Breast epithelium (tissue), 4 donors: ENCODE measurements at regions not wholly inside any gene's neighbourhood (a gene's known extent, or its start where the extent isn't known, plus 50 kb on each side); places are given as distances from the start of the nearest gene placed in this dataset.
A peak's percentile ranks its signal among the peaks of the same experiment; 100 is the strongest.

ENCODE experiments used
- DNase-seq, 2 donors: peaks; one replicate each; pipeline ENCODE4 v3.0.0-alpha.2; 2019; ENCODE audit warnings: low spot score in 2 of 2
- H3K27ac ChIP-seq, 2 donors: fragments of 200-600 bp; sonication (generic) in 1 of 2; one replicate each; pipeline ENCODE4 v1.5.1; 2016 to 2019; ENCODE audit warnings: mild to moderate bottlenecking in 1 of 2
- H3K27me3 ChIP-seq, 2 donors: fragments of 200-600 bp; sonication (generic) in 1 of 2; one replicate each; pipeline versions ENCODE4 v1.5.1 to v1.6.0; 2017 to 2019; ENCODE audit warnings: control low read depth in 1 of 2, mild to moderate bottlenecking in 1 of 2
- H3K36me3 ChIP-seq: fragments of 200-600 bp; one replicate; pipeline ENCODE4 v1.5.1; 2019
- H3K4me1 ChIP-seq, 2 donors: fragments of 200-600 bp; sonication (generic); one replicate each; pipeline ENCODE4 v1.5.1; 2016 to 2019; ENCODE audit warnings: control low read depth in 1 of 2
- H3K4me3 ChIP-seq, 3 donors: fragments of 200-600 bp; sonication (generic); 1 replicate in 2 of 3; 2 replicates in 1 of 3; pipeline ENCODE4 v1.5.1; 2016 to 2019; ENCODE audit warnings: mild to moderate bottlenecking in 3 of 3, moderate library complexity in 2 of 3
- H3K9me3 ChIP-seq, 2 donors: fragments of 200-600 bp; sonication (generic) in 1 of 2; one replicate each; pipeline ENCODE4 v1.5.1; 2016 to 2019; ENCODE audit warnings: control low read depth in 1 of 2
- CTCF ChIP-seq, 3 donors: fragments of 450-650 bp; IDR thresholded peaks; one replicate each; pipeline ENCODE4 v1.5.1; 2016 to 2017; ENCODE audit warnings: antibody characterized with exemption in 3 of 3, mild to moderate bottlenecking in 3 of 3, moderate library complexity in 3 of 3
- POLR2A ChIP-seq: fragments of 450-650 bp; IDR thresholded peaks from one replicate; pipeline ENCODE4 v1.6.1; 2016; ENCODE audit warnings: antibody characterized with exemption, mild to moderate bottlenecking, moderate library complexity
- POLR2AphosphoS5 ChIP-seq, 3 donors: sonication (generic); formaldehyde crosslinking; IDR thresholded peaks; one replicate each; pipeline ENCODE4 v1.6.1; 2017; ENCODE audit warnings: antibody characterized with exemption in 3 of 3
- intact Hi-C: fragments of 100-400 bp; cut with DNase I; formaldehyde crosslinking; loops from one replicate; pipeline ENCODE4 v1.15.1; 2023; ENCODE audit warnings: low total_unique reads

- no peak overlapping the region for H3K27ac ChIP-seq
- H3K4me1 ChIP-seq = no peaks in the 10 kb centered on the region
- no peak for DNase-seq
- intact Hi-C loops = no loop called here
- H3K9me3 ChIP-seq = peaks cover 15 to 24% of the 10 kb centered on the region in 2 donors
- H3K27me3 ChIP-seq = peaks cover 0 to 5% of the 10 kb centered on the region in 2 donors
- no peak overlapping the region for H3K4me3 ChIP-seq
- no peak for TF ChIP-seq POLR2A
- TF ChIP-seq CTCF (IDR thresholded peaks at IDR 0.05) = no peak
- no peak for TF ChIP-seq POLR2AphosphoS5 (IDR thresholded peaks at IDR 0.05)
- H3K36me3 ChIP-seq = no peaks in the 10 kb centered on the region
These were observed 51.8 kb downstream of the ASCL4 start for GRCh38 chr12:107826276-107826675.

DNA sequence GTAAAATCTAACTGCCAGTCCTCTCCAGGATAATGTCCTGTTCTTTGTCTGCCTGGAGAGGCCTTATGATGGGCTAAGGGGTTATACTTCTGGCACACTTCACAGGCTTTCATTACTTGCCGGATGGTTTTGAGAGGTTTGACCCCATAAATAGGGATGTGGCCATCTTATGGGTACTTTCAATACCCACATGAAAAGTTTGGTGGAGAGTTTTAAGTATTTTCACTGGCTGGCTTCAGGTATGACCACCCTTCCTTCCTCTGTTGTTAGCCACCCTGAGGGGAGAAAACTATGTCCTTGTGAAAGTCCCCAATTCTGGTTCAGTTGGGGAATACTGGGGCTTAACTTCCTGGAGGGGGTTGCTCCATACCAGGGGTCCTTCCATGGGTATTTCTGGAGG lies 54.8 kb downstream of the ASCL4 start:
- TF ChIP-seq POLR2A = no peak
- no peak for TF ChIP-seq CTCF (IDR thresholded peaks at IDR 0.05)
- no peak for TF ChIP-seq POLR2AphosphoS5 (IDR thresholded peaks at IDR 0.05)
- H3K36me3 ChIP-seq = no peaks in the 10 kb centered on the region
- H3K4me3 ChIP-seq = no peak overlapping the region
- peaks cover 15 to 24% of the 10 kb centered on the region in 2 donors for H3K9me3 ChIP-seq
- peaks cover 0 to 17% of the 10 kb centered on the region in 2 donors for H3K27me3 ChIP-seq
- H3K27ac ChIP-seq = no peak overlapping the region
- intact Hi-C loops = no loop called here
- no peak for DNase-seq
- H3K4me1 ChIP-seq = no peaks in the 10 kb centered on the region

DNA sequence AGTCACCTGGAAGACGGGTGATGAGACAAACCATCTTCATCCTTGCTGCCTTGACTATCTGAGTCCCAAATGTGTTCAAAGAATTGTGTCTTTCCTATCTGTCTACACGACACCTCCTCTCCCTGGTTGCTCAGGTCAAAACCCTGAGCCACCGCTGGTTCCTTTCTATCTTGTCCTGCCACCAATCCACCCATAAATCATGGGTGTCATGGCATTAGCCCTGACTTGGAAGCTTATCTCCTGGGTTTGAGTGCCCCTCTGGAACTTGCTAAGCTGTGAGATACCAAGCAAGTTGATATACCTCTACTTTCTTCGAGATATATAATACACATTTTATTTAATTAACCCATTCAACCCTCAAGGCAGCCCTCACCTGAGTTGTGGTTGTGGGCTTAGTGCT lies 57.9 kb downstream of the ASCL4 start:
- no peaks in the 10 kb centered on the region for H3K4me1 ChIP-seq

DNA sequence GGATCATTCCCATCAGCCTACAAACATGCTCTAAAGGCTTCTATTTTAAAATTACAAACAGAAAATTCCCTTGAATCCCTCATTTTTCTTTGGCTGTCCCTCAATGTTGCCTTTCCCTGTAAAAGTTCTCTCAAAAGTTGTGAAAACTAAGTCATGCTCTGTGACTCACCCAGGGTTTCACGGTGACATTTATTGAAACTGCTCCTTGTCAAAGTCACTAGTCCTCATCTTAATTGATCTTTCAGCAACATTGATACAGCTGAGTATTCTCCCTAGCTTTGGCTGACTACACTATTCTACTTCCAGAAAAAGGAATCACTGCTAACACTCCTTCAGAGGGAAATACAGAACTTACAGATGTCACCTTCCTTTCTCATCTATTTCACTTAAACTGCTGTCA lies 65.7 kb downstream of the ASCL4 start:
- H3K27ac ChIP-seq = no peak overlapping the region
- H3K36me3 ChIP-seq = no peaks in the 10 kb centered on the region
- H3K9me3 ChIP-seq = no peaks in the 10 kb centered on the region
- H3K27me3 ChIP-seq = peaks cover 0 to 39% of the 10 kb centered on the region in 2 donors
- no peak overlapping the region for H3K4me3 ChIP-seq
- TF ChIP-seq POLR2A (no peak), POLR2AphosphoS5 (IDR thresholded peaks at IDR 0.05) (no peak), CTCF (IDR thresholded peaks at IDR 0.05) (no peak)
- intact Hi-C loops = no loop called here
- peaks cover 4 to 12% of the 10 kb centered on the region in 2 donors for H3K4me1 ChIP-seq
- DNase-seq = no peak

More for the DNA sequence above, 57.9 kb downstream of the ASCL4 start:
- Histone ChIP-seq H3K9me3 (peaks cover 0 to 1% of the 10 kb centered on the region in 2 donors), H3K27me3 (peaks cover 0 to 17% of the 10 kb centered on the region in 2 donors), H3K4me3 (no peak overlapping the region), H3K36me3 (no peaks in the 10 kb centered on the region), H3K27ac (no peak overlapping the region)
- intact Hi-C loops = no loop called here
- TF ChIP-seq POLR2AphosphoS5 (IDR thresholded peaks at IDR 0.05) (no peak), POLR2A (no peak), CTCF (IDR thresholded peaks at IDR 0.05) (no peak)
- DNase-seq = no peak

GRCh38 chr12:107843351-107844311 lies 69.1 kb downstream of the ASCL4 start:
- Histone ChIP-seq H3K27ac (no peak overlapping the region), H3K9me3 (no peaks in the 10 kb centered on the region), H3K27me3 (peaks cover 0 to 50% of the 10 kb centered on the region in 2 donors), H3K36me3 (no peaks in the 10 kb centered on the region), H3K4me3 (peak overlapping the region; percentile 27 to 66 (median 39)), H3K4me1 (peaks cover 4 to 12% of the 10 kb centered on the region in 2 donors)
- intact Hi-C loops = no loop called here
- DNase-seq = no peak
- TF ChIP-seq POLR2A (no peak), POLR2AphosphoS5 (IDR thresholded peaks at IDR 0.05) (no peak), CTCF (IDR thresholded peaks at IDR 0.05) (no peak)
